ENCODE measurements at regions not wholly inside any gene's neighbourhood (a gene's known extent, or its start where the extent isn't known, plus 50 kb on each side); places are given as distances from the start of the nearest gene placed in this dataset.

- Histone ChIP-seq H3K27ac (no peak overlapping the region), H3K4me3 (no peak overlapping the region)
- no peak for DNase-seq (ENCODE audit: low spot score)
- no peak for TF ChIP-seq CTCF (IDR thresholded peaks at IDR 0.05)
Observed at GRCh38 chr14:54213536-54213935, 183.3 kb upstream of the CDKN3 start.

GRCh38 chr14:54216827-54217226 is 180.0 kb upstream of the CDKN3 start:
- TF ChIP-seq CTCF (IDR thresholded peaks at IDR 0.05) = no peak

GRCh38 chr14:54219261-54220070 is 177.3 kb upstream of the CDKN3 start:
- no peak overlapping the region for H3K27ac ChIP-seq
- no peak for DNase-seq (ENCODE audit: low spot score)
- no peak for TF ChIP-seq CTCF (IDR thresholded peaks at IDR 0.05)
- peak overlapping the region; percentile 60 for H3K4me3 ChIP-seq

More at GRCh38 chr14:54216827-54217226, 180.0 kb upstream of the CDKN3 start:
- no peak for DNase-seq (ENCODE audit: low spot score)
- Histone ChIP-seq H3K4me3 (no peak overlapping the region), H3K27ac (no peak overlapping the region)

- TF ChIP-seq CTCF (IDR thresholded peaks at IDR 0.05) = no peak
- H3K27ac ChIP-seq = no peak overlapping the region
- no peak for DNase-seq (ENCODE audit: low spot score)
Observed at GRCh38 chr14:54220071-54220703, 176.6 kb upstream of the CDKN3 start.

GRCh38 chr14:54220704-54221431 is 175.9 kb upstream of the CDKN3 start:
- Histone ChIP-seq H3K27ac (no peak overlapping the region), H3K4me3 (peak overlapping the region; percentile 60)
- TF ChIP-seq CTCF (IDR thresholded peaks at IDR 0.05) = no peak
- no peak for DNase-seq (ENCODE audit: low spot score)

More at GRCh38 chr14:54220071-54220703, 176.6 kb upstream of the CDKN3 start:
- peak overlapping the region; percentile 60 for H3K4me3 ChIP-seq

- TF ChIP-seq CTCF (IDR thresholded peaks at IDR 0.05) = no peak
- Histone ChIP-seq H3K27ac (no peak overlapping the region), H3K4me3 (no peak overlapping the region)
- DNase-seq (ENCODE audit: low spot score) = no peak
Observed at GRCh38 chr14:54221432-54221803, 175.4 kb upstream of the CDKN3 start.
